ENCODE measurements at regions not wholly inside any gene's neighbourhood (a gene's known extent, or its start where the extent isn't known, plus 50 kb on each side); places are given as distances from the start of the nearest gene placed in this dataset.
"Not testable (repeated sequence)": the region's sequence is repeated elsewhere in the genome, so short reads cannot be mapped to it uniquely, and the experiment has no call there.

DNA sequence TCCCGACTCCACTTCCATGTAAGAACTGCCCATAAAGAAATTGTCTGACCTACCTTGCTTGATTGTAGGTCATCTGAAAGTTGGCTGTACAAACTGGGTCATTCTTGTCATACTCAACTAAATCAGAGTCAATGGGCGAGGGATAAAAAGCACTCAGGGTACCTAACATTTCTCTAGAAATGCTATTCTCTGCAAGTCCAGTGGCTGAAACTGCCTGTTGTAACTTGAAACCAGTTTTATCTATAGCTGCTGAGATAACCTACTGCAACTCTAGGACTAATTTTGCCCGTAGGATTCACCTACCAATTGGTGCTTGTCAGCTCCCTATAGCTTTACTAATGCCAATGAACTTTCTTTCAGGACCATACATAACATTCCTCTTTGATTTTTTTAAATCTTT, 100.1 kb upstream of the GRIN2A start:
- peaks cover 8% of the 10 kb centered on the region for H3K9me3 Mint-ChIP-seq
- intact Hi-C loops (cut with micrococcal nuclease), result no loop called here
- peaks cover 6% of the 10 kb centered on the region for H3K36me3 Mint-ChIP-seq (ENCODE audit: low read depth)
- no peak for DNase-seq (ENCODE audit: low spot score)
- no peak overlapping the region for H3K4me3 Mint-ChIP-seq (ENCODE audit: low read depth)
- H3K27ac Mint-ChIP-seq, result no peak overlapping the region
- H3K27me3 Mint-ChIP-seq (ENCODE audit: low read depth), result no peaks in the 10 kb centered on the region
- H3K4me1 Mint-ChIP-seq (ENCODE audit: low read depth), result no peaks in the 10 kb centered on the region

DNA sequence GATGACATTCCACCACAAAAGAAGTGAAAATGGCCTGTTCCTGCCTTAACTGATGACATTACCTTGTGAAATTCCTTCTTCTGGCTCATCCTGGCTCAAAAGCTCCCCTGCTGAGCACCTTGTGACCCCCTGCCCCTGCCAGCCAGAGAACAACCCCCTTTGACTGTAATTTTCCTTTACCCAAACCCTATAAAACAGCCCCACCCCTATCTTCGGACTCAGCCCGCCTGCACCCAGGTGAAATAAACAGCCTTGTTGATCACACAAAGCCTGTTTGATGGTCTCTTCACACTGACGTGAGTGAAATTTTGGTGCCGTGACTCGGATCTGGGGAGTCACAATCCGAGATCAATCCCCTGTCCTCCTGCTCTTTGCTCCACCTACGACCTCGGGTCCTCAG, 101.0 kb upstream of the GRIN2A start:
- H3K4me3 Mint-ChIP-seq (ENCODE audit: low read depth); intact Hi-C loops (cut with micrococcal nuclease); DNase-seq (ENCODE audit: low spot score); H3K27me3 Mint-ChIP-seq (ENCODE audit: low read depth); H3K9me3 Mint-ChIP-seq; H3K4me1 Mint-ChIP-seq (ENCODE audit: low read depth); H3K27ac Mint-ChIP-seq; H3K36me3 Mint-ChIP-seq (ENCODE audit: low read depth): not testable (repeated sequence)

DNA sequence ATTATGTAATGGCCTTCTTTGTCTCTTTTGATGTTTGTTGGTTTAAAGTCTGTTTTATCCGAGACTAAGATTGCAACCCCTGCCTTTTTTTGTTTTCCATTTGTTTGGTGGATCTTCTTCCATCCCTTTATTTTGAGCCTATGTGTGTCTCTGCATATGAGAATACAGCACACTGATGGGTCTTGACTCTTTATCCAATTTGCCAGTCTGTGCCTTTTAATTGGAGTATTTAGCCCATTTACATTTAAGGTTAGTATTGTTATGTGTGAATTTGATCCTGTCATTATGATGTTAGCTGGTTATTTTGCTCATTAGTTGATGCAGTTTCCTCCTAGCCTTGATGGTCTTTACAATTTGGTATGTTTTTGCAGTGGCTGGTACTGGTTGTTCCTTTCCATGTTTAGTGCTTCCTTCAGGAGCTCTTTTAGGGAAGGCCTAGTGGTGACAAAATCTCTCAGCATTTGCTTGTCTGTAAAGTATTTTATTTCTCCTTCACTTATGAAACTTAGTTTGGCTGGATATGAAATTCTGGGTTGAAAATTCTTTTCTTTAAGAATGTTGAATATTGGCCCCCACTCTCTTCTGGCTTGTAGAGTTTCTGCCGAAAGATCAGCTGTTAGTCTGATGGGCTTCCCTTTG, 95.3 kb upstream of the ATF7IP2 start:
- H3K27ac Mint-ChIP-seq; intact Hi-C loops (cut with micrococcal nuclease); DNase-seq (ENCODE audit: low spot score); H3K27me3 Mint-ChIP-seq (ENCODE audit: low read depth); H3K4me1 Mint-ChIP-seq (ENCODE audit: low read depth); H3K36me3 Mint-ChIP-seq (ENCODE audit: low read depth); H3K4me3 Mint-ChIP-seq (ENCODE audit: low read depth): not testable (repeated sequence)
- peaks cover 21% of the 10 kb centered on the region for H3K9me3 Mint-ChIP-seq

DNA sequence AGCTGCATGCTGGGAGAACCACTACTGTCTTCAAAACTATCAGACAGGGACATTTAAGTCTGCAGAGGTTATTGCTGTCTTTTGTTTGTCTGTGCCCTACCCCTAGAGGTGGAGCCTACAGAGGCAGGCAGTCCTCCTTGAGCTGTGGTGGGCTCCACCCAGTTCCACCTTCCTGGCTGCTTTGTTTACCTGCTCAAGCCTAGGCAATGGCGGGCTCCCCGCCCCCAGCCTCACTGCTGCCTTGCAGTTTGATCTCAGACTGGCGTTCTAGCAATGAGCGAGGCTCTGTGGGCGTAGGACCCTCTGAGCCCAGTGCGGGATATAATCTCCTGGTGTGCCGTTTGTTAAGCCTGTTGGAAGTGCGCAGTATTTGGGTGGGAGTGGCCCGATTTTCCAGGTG, 93.7 kb upstream of the ATF7IP2 start:
- H3K4me3 Mint-ChIP-seq (ENCODE audit: low read depth); intact Hi-C loops (cut with micrococcal nuclease); H3K4me1 Mint-ChIP-seq (ENCODE audit: low read depth); H3K36me3 Mint-ChIP-seq (ENCODE audit: low read depth); H3K27me3 Mint-ChIP-seq (ENCODE audit: low read depth); H3K27ac Mint-ChIP-seq; DNase-seq (ENCODE audit: low spot score): not testable (repeated sequence)
- peaks cover 21% of the 10 kb centered on the region for H3K9me3 Mint-ChIP-seq

DNA sequence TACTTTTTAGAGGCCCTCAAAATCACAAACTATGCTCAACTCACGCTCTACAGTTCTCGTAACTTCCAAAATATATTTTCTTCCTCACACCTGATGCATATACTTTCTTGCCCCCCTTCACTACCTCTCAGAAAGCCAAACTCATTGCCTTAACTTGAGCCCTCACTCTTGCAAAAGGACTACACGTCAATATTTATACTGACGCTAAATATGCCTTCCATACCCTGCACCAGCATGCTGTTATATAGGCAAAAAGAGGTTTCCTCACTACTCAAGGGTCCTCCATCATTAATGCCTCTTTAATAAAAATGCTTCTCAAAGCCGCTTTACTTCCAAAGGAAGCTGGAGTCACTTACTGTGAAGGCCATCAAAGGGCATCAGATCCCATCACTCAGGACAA, 92.9 kb upstream of the ATF7IP2 start:
- H3K27ac Mint-ChIP-seq, result not testable (repeated sequence)

DNA sequence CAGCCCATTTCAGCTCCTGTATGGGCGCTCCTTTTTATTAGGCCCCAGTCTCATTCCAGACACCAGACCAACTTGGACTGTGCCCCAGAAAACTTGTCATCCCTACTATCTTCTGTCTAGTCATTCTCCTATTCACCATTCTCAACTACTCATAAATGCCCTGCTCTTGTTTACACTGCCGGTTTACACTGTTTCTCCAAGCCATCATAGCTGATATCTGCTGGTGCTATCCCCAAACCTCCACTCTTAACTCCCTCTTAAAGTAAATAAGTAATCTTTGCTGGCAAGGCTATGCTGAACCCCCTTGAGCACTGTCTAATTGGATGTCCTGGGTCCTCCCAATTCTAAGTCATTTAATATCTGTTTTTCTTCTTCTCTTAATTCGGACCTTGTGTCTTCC, 91.7 kb upstream of the ATF7IP2 start:
- H3K36me3 Mint-ChIP-seq (ENCODE audit: low read depth); H3K4me3 Mint-ChIP-seq (ENCODE audit: low read depth); DNase-seq (ENCODE audit: low spot score); H3K4me1 Mint-ChIP-seq (ENCODE audit: low read depth); intact Hi-C loops (cut with micrococcal nuclease); H3K27ac Mint-ChIP-seq; H3K27me3 Mint-ChIP-seq (ENCODE audit: low read depth): not testable (repeated sequence)
- H3K9me3 Mint-ChIP-seq, result peaks cover 21% of the 10 kb centered on the region

More for the DNA sequence above, 92.9 kb upstream of the ATF7IP2 start:
- H3K9me3 Mint-ChIP-seq, result peaks cover 21% of the 10 kb centered on the region
- H3K27me3 Mint-ChIP-seq (ENCODE audit: low read depth); H3K4me1 Mint-ChIP-seq (ENCODE audit: low read depth); H3K4me3 Mint-ChIP-seq (ENCODE audit: low read depth); H3K36me3 Mint-ChIP-seq (ENCODE audit: low read depth); DNase-seq (ENCODE audit: low spot score); intact Hi-C loops (cut with micrococcal nuclease): not testable (repeated sequence)

DNA sequence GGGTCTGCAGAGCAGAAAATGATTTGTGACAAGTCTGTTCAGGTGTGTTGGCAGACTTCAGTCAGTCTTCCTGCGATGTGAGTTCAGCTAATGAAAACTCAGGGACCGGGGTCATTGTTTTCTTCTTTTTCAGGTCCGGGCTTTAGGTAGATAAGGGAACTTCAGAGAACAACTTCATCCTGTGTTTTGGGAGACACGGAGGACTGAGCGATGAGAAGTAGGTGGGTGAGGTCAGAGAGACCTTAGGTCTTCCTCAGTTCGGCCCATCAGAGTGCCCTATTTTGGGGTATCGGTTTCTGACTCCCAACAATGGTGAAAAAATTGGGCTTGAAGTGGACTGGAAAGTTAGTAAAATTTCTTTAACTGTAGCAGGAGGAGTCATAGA, 88.9 kb upstream of the ATF7IP2 start:
- no peak for DNase-seq (ENCODE audit: low spot score)
- intact Hi-C loops (cut with micrococcal nuclease), result no loop called here
- H3K27ac Mint-ChIP-seq, result no peak overlapping the region
- no peaks in the 10 kb centered on the region for H3K36me3 Mint-ChIP-seq (ENCODE audit: low read depth)
- peaks cover 12% of the 10 kb centered on the region for H3K9me3 Mint-ChIP-seq
- H3K27me3 Mint-ChIP-seq (ENCODE audit: low read depth), result no peaks in the 10 kb centered on the region
- no peak overlapping the region for H3K4me3 Mint-ChIP-seq (ENCODE audit: low read depth)
- H3K4me1 Mint-ChIP-seq (ENCODE audit: low read depth), result no peaks in the 10 kb centered on the region

DNA sequence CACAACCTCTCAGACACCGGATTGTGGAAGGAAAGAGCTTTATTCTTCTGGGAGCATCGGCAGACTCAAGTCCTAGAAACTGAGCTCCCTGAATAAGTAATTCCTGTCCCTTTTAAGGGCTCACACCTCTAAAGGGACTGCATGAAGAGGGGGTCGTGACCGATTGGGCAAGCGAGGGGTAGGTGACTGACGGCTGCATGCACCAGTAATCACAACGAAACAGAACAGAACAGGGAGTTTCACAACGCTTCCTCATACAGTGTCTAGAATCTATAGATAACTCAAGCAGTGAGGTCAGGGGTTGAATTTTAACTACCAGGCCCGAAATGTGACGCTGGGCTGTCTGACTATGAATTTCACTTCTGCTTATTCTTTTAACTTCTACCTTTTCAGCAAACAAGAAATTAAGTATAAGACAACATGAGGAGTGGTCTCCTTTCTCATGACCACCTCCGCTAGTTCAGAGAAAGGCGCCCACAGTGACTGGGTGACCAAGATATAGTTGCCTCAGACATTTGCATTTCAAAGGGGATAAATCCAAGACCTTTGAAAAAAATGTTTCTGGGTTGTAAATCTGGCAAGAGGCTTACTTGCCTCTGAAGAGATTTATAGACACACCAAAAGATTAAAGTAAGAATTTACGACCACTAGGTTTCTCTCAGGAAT, 88.4 kb upstream of the ATF7IP2 start:
- Mint-ChIP-seq H3K9me3 (peaks cover 12% of the 10 kb centered on the region), H3K27me3 (ENCODE audit: low read depth) (no peaks in the 10 kb centered on the region), H3K36me3 (ENCODE audit: low read depth) (no peaks in the 10 kb centered on the region), H3K4me3 (ENCODE audit: low read depth) (no peak overlapping the region), H3K27ac (no peak overlapping the region), H3K4me1 (ENCODE audit: low read depth) (no peaks in the 10 kb centered on the region)
- no peak for DNase-seq (ENCODE audit: low spot score)
- intact Hi-C loops (cut with micrococcal nuclease), result no loop called here

DNA sequence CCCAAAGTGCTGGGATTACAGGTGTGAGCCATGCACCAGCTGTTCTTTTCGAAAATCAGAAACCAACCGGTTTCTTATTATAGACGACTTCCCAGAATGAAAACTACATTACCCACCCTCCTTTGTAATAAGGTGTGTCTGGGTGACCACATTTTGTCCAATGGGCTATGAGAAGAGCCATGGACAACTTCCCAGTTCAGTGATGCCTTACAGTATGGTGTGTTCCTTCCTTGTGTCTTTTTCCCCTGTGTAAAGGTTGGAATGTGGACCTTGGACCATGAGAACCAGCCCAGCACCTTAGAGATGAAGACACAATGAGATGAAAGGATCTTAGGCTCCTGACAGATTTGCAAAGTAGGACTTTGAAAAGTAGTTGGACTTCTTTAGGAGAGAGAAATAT, 85.0 kb upstream of the ATF7IP2 start:
- Mint-ChIP-seq H3K4me1 (ENCODE audit: low read depth) (no peaks in the 10 kb centered on the region), H3K27me3 (ENCODE audit: low read depth) (no peaks in the 10 kb centered on the region), H3K9me3 (no peaks in the 10 kb centered on the region), H3K27ac (no peak overlapping the region), H3K36me3 (ENCODE audit: low read depth) (no peaks in the 10 kb centered on the region), H3K4me3 (ENCODE audit: low read depth) (no peak overlapping the region)
- intact Hi-C loops (cut with micrococcal nuclease), result no loop called here
- DNase-seq (ENCODE audit: low spot score), result no peak

DNA sequence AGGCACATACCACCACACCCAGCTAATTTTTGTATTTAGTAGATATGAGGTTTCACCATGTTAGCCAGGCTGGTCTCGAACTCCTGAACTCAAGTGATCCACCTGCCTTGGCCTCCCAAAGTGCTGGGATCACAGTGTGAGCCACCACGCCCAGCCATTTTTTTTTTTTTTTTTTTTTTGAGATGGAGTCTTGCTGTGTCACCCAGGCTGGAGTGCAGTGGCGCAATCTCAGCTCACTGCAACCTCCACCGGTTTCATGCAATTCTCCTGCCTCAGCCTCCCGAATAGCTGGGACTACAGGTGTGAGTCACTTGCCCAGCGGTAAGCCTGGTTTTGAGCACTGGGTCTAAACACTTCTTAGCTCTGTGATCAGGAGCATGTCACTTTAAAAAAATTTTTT, 84.3 kb upstream of the ATF7IP2 start:
- H3K4me3 Mint-ChIP-seq (ENCODE audit: low read depth); H3K27ac Mint-ChIP-seq; intact Hi-C loops (cut with micrococcal nuclease); H3K4me1 Mint-ChIP-seq (ENCODE audit: low read depth); H3K9me3 Mint-ChIP-seq; H3K27me3 Mint-ChIP-seq (ENCODE audit: low read depth); DNase-seq (ENCODE audit: low spot score); H3K36me3 Mint-ChIP-seq (ENCODE audit: low read depth): not testable (repeated sequence)

DNA sequence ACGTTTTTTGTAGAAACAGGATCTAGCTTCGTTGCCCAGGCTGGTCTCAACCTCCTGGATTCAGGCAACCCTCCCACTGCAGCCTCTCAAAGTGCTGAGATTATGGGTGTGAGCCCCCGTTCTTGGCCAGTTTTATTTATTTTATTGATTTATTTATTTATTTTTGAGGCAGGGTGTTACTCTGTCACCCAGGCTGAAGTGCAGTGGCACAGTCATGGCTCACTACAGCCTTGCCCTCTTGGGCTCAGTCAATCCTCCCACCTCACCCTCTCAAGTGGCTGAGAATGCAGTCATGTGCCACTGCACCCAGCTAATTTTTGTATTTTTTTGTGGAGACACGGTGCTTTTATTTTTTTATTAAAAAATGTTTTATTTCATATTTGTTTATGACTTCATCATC, 79.9 kb upstream of the ATF7IP2 start:
- intact Hi-C loops (cut with micrococcal nuclease), result no loop called here
- Mint-ChIP-seq H3K4me3 (ENCODE audit: low read depth) (no peak overlapping the region), H3K36me3 (ENCODE audit: low read depth) (no peaks in the 10 kb centered on the region), H3K4me1 (ENCODE audit: low read depth) (no peaks in the 10 kb centered on the region), H3K9me3 (no peaks in the 10 kb centered on the region), H3K27me3 (ENCODE audit: low read depth) (no peaks in the 10 kb centered on the region), H3K27ac (no peak overlapping the region)
- DNase-seq (ENCODE audit: low spot score), result no peak

DNA sequence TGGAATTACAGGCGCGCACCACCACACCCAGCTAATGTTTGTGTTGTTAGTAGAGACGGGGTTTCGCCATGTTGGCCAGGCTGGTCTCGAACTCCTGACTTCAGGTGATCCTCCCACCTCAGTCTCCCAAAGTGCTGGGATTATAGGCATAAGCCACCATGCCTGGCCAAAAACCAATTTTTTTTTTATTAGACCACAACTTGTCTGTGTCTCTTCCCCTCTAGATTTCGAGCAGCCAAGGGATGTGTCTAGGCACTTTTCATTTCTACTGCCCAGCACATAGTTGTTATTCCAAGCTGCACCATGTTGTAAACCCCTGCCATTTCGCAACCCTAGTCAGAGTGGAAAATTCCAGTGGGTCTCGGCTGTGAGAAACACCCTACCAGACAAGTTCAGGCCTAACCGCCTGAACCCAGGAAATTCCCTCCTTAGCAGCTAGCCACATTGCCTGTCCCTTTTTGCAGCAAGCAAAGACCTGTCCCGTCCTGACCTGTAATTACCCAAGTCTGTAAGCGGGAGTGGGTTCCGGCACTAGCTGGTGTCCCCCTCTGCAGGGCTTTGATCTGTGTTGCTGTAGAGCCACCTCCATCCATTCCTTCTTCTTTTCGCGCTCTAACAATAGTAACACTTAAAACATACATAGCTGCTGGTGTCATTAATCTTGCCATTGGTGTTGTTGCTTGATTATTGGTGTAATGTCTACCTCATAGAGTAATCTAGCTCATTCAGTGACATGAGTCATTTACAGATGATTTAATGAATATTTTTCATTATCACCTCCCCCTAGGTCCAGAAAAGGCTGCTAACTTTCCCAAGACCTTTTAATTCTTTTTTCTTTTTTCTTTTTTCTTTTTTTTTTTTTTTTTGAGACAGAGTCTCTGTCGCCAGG, 77.3 kb upstream of the ATF7IP2 start:
- Mint-ChIP-seq H3K4me3 (ENCODE audit: low read depth) (no peak overlapping the region), H3K27me3 (ENCODE audit: low read depth) (no peaks in the 10 kb centered on the region), H3K4me1 (ENCODE audit: low read depth) (peaks cover 4% of the 10 kb centered on the region), H3K36me3 (ENCODE audit: low read depth) (no peaks in the 10 kb centered on the region), H3K27ac (no peak overlapping the region), H3K9me3 (no peaks in the 10 kb centered on the region)
- no peak for DNase-seq (ENCODE audit: low spot score)
- intact Hi-C loops (cut with micrococcal nuclease), result no loop called here

DNA sequence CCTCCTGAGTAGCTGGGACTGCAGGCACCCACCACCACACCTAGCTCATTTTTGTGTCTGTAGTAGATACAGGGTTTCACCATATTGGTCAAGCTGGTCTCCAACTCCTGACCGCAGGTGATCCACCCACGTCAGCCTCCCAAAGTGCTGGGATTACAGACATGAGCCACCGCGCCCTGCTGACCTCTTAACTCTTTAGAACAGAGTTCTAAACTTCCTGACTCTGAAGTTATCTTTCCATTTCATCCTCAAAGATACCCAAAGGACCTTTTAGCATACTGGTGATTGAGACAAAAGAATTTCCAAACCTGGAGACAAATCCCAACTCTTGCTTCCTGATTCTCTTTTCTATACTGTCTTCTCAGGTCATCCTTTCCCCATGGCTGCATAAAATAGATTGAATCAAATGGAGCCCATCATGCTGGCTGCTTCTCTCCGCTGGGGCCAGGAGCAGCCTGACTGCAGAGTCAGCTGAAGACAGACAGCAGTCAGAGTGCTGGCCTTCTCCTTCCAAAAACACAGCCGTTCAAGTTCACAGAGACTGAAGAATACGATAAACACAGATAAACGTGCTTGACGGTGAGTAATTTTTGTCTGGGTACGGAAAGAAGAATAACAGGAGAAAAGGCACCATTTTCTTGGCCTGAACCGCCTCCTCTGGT, 76.5 kb upstream of the ATF7IP2 start:
- H3K36me3 Mint-ChIP-seq (ENCODE audit: low read depth), result no peaks in the 10 kb centered on the region
- no peaks in the 10 kb centered on the region for H3K27me3 Mint-ChIP-seq (ENCODE audit: low read depth)
- intact Hi-C loops (cut with micrococcal nuclease), result no loop called here
- H3K4me3 Mint-ChIP-seq (ENCODE audit: low read depth), result no peak overlapping the region
- H3K4me1 Mint-ChIP-seq (ENCODE audit: low read depth), result peaks cover 4% of the 10 kb centered on the region
- H3K9me3 Mint-ChIP-seq, result no peaks in the 10 kb centered on the region
- DNase-seq (ENCODE audit: low spot score), result no peak
- H3K27ac Mint-ChIP-seq, result no peak overlapping the region

Measured in activated T-helper 2 cell treated with anti-CD3 and anti-CD28 coated beads, Interferon-gamma antibody, Interleukin-2, Interleukin-4, amounts not matched to agents 10 μg/mL and 5 μg/mL and 100 μg/mL, durations not matched to agents 14 hours and 24 hours and 36 hours (primary cell).